ENCODE measurements at regions not wholly inside any gene's neighbourhood (a gene's known extent, or its start where the extent isn't known, plus 50 kb on each side); places are given as distances from the start of the nearest gene placed in this dataset.

DNA sequence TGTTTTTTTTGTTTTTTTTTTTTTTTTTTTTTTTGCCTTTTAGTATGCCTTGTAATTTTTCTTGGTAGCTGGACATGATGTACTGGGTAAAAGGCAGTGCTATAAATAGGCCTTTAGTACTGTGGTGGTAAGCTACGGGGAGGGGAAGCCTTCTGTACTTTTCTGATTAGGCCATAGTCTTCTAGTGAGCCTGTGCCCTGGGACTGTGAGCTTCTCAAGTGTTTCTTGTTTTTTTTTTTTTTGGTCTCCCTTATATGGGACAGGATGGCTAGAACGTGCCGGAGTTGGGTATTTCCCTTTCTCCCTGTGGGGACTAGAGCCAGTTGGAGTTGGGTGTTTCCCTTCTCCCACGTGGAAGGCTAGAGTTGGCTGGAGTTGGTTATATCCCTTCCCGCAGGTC lies 59.4 kb upstream of the PRELID3B start:
- TF ChIP-seq RCOR2 (CRISPR knock-in tag; IDR thresholded peaks at IDR 0.05) = no peak
- TF ChIP-seq, protein P1, sequence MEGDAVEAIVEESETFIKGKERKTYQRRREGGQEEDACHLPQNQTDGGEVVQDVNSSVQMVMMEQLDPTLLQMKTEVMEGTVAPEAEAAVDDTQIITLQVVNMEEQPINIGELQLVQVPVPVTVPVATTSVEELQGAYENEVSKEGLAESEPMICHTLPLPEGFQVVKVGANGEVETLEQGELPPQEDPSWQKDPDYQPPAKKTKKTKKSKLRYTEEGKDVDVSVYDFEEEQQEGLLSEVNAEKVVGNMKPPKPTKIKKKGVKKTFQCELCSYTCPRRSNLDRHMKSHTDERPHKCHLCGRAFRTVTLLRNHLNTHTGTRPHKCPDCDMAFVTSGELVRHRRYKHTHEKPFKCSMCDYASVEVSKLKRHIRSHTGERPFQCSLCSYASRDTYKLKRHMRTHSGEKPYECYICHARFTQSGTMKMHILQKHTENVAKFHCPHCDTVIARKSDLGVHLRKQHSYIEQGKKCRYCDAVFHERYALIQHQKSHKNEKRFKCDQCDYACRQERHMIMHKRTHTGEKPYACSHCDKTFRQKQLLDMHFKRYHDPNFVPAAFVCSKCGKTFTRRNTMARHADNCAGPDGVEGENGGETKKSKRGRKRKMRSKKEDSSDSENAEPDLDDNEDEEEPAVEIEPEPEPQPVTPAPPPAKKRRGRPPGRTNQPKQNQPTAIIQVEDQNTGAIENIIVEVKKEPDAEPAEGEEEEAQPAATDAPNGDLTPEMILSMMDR (CRISPR knock-in tag; IDR thresholded peaks at IDR 0.05) = no peak
